ENCODE measurements at regions not wholly inside any gene's neighbourhood (a gene's known extent, or its start where the extent isn't known, plus 50 kb on each side); places are given as distances from the start of the nearest gene placed in this dataset.
"Not testable (repeated sequence)": the region's sequence is repeated elsewhere in the genome, so short reads cannot be mapped to it uniquely, and the experiment has no call there.

DNA sequence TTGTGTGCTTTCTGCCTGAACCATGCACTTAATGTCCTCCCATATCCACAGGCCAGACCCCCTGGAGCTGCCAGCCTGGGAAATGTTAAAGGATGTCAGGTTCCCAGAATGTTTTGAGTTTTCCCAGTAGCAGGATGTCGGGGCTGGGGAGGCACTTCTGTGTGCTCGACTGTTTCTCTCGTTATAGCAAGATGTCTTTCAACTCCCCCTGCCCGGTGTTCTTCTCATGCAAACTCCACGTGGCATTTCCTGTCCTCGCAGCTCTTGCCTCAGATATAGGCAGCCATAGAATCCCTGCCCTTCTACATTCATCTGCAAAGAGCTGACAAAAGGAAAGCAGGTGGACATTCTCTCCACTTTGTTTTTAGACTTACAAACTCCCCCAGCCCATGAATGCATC, 457.2 kb upstream of the CDH11 start:
- no peak overlapping the region for H3K4me3 ChIP-seq (ENCODE audit: low read depth, low read length)
- TF ChIP-seq, protein P1, sequence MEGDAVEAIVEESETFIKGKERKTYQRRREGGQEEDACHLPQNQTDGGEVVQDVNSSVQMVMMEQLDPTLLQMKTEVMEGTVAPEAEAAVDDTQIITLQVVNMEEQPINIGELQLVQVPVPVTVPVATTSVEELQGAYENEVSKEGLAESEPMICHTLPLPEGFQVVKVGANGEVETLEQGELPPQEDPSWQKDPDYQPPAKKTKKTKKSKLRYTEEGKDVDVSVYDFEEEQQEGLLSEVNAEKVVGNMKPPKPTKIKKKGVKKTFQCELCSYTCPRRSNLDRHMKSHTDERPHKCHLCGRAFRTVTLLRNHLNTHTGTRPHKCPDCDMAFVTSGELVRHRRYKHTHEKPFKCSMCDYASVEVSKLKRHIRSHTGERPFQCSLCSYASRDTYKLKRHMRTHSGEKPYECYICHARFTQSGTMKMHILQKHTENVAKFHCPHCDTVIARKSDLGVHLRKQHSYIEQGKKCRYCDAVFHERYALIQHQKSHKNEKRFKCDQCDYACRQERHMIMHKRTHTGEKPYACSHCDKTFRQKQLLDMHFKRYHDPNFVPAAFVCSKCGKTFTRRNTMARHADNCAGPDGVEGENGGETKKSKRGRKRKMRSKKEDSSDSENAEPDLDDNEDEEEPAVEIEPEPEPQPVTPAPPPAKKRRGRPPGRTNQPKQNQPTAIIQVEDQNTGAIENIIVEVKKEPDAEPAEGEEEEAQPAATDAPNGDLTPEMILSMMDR (IDR thresholded peaks at IDR 0.05; ENCODE audit: insufficient read depth, low read depth, low read length): no peak
- DNase-seq (ENCODE audit: low read depth): no peak

DNA sequence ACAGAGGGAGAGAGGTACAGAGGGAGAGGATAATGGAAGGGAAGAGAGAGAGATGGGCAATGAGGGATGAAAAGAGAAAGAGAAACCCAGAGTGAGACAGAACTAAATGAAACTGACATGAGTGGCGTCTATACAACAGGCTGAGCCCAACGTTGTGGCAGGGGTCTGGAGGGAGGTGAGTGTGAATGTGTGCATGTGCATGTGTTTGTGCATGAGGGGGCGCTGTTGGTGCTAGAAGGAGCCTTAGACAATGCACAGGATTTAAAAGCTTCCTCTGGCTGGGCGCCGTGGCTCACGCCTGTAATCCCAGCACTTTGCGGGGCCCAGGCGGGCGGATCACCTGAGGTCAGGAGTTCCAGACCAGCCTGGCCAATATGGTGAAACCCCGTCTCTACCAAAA, 454.8 kb upstream of the CDH11 start:
- DNase-seq (ENCODE audit: low read depth): no peak
- H3K4me3 ChIP-seq (ENCODE audit: low read depth, low read length): no peak overlapping the region
- TF ChIP-seq, protein P1 (IDR thresholded peaks at IDR 0.05; ENCODE audit: insufficient read depth, low read depth, low read length): no peak

DNA sequence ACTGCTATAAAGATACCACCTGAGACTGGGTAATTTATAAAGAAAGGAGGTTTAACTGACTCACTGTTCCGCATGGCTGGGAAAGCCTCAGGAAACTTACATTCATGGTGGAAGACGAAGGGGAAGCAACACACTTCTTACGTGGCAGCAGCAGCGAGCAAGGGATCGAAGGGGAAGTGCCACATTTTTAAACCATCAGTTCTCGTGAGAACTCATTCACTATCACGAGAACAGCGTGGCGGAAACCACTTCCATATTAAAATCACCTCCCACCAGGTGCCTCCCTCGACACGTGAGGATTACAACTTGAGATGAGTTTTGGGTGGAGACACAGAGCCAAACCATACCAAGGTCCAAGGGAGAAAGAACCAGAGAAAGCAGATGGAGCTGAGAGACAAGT, 454.3 kb upstream of the CDH11 start:
- H3K4me3 ChIP-seq (ENCODE audit: low read depth, low read length): no peak overlapping the region
- DNase-seq (ENCODE audit: low read depth): no peak
- TF ChIP-seq, protein P1 (IDR thresholded peaks at IDR 0.05; ENCODE audit: insufficient read depth, low read depth, low read length): no peak

DNA sequence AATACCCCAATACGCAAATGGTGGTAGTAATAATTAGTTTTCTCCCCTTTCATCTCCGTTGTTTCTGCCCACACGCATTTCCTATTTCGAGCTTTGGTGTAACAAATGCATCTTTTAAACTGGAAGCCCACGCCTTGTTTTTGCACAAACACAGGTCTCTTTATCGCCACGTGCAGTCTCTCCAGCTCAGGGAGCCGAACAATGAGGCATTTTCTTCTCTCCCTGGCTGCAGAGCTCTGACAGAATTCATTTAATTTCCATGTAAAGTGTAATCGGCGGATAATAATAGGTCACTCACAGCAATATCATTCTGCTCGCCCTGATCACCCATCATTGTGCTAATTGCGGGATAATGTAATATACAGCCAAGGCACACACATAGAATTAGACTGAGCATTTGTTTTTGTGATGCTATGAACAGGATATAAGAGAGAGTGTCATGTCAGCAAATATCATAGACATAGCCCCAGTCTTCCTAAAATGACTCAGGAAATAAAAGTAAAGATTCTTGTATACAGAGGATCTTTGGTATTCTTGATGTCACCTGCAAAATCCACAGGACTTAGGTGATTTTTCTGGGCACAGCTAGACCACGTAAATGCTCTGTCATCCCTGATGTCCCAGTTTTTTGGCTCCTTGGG, 452.6 kb upstream of the CDH11 start:
- TF ChIP-seq, protein P1 (IDR thresholded peaks at IDR 0.05; ENCODE audit: insufficient read depth, low read depth, low read length): no peak
- DNase-seq (ENCODE audit: low read depth): no peak
- H3K4me3 ChIP-seq (ENCODE audit: low read depth, low read length): no peak overlapping the region

DNA sequence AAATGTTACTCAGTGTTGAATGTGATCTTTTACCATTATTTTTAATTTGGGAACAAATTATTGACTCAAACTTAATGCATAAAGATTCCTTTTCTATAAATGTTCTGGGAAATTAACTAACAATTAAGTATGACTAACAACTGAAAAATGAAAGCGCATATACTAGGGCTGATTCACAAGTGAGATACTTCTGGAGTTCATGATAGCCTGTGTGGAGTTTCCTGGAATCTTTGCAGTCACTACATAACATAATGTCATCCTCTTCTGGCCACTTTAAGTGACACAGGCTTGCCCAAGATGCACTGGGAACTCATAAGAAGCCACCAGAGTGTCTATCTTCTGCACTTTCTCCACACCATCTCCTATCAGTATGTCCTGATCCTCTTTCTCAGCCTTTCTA, 450.3 kb upstream of the CDH11 start:
- TF ChIP-seq, protein P1 (IDR thresholded peaks at IDR 0.05; ENCODE audit: insufficient read depth, low read depth, low read length): no peak
- DNase-seq (ENCODE audit: low read depth): peak; percentile 76
- no peak overlapping the region for H3K4me3 ChIP-seq (ENCODE audit: low read depth, low read length)

DNA sequence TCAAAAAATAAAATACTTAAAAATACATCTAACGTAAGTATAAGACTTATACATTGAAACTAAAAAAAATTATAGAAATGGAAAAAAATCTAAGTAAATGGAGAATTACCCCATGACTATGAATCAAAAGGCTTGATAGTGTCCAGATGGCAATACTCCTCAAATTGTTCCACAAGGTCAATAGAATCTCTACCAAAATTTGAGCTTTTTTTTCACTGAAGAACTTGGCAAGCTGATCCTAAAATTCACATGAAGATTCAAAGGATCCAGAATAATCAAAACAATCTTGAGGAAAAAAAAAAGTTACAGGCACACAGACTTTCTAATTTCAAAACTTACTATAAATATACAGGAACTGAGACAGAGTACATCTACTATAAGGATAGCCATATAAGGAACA, 448.4 kb upstream of the CDH11 start:
- H3K4me3 ChIP-seq (ENCODE audit: low read depth, low read length): no peak overlapping the region
- TF ChIP-seq, protein P1 (IDR thresholded peaks at IDR 0.05; ENCODE audit: insufficient read depth, low read depth, low read length): no peak
- DNase-seq (ENCODE audit: low read depth): peak; percentile 47

DNA sequence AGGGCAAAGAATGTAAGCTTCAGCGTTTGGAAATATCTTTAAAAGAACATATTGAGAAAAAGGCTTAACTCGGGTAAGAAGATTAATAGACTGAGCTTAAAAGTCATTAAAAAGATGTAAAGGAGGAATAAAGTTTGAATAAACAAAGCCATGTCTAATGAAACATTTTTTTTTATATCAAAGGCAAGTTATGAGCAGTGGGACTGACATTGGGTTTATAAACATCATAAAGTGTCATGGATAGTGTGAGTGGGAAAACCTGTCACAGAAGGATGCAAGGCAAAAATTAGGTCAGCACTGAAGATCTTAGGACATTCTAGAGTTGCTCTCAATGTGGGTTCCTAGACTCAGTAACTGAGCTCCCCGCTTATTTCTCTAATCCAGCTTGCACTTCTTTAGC, 438.0 kb upstream of the CDH11 start:
- H3K4me3 ChIP-seq (ENCODE audit: low read depth, low read length): no peak overlapping the region
- TF ChIP-seq, protein P1 (IDR thresholded peaks at IDR 0.05; ENCODE audit: insufficient read depth, low read depth, low read length): no peak
- peak; percentile 20 for DNase-seq (ENCODE audit: low read depth)

DNA sequence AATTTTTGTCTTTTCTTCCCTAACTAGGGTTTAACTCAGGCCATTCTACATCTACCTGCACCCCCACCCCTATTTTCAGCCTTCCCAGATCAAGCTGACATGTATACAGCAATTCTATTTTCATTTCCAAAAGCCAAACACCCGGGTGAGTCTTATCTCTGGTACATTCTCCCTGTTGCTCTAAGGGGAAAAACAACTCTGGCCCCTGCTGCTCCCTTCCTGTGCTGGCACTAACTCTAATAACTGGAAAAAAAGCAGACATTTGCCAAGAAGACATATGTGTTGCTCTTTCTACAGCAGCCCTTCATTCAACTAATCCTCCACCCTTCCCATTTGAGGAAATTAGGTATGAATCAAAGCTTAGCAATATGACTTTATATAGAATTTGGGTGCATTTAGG, 427.8 kb upstream of the CDH11 start:
- H3K4me3 ChIP-seq (ENCODE audit: low read depth, low read length): not testable (repeated sequence)
- DNase-seq (ENCODE audit: low read depth): peak; percentile 14

Measured in fibroblast of villous mesenchyme (primary cell).